ENCODE measurements at regions not wholly inside any gene's neighbourhood (a gene's known extent, or its start where the extent isn't known, plus 50 kb on each side); places are given as distances from the start of the nearest gene placed in this dataset.
"Not testable (repeated sequence)": the region's sequence is repeated elsewhere in the genome, so short reads cannot be mapped to it uniquely, and the experiment has no call there.

DNA sequence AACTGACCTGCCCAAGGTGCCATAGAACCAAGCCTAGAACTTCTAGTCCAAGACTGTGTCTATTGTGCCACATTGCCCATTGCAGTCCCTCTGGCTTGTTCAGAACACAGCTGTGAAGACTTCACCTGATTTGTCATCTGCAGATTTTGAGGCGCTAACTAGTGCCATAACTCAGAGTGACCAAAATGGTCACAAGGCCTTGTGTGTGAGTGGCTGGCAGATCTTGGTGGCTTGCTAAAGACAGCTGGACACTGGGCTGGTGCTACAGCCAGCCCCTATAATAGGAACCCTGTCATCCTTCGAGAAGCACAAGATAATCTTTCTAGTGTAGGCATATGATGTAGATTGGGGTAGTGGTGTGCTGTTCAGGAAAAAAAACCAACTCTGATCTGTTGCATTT, 63.7 kb upstream of the IFNLR1 start:
- no peaks in the 10 kb centered on the region for H3K27me3 ChIP-seq (ENCODE audit: insufficient read depth, insufficient read length)
- TF ChIP-seq SUZ12 (IDR thresholded peaks at IDR 0.05; ENCODE audit: extremely low read depth, insufficient read depth, insufficient read length) (no peak), ZNF274 (IDR thresholded peaks at IDR 0.05; ENCODE audit: low read depth, low read length) (no peak), YY1 (IDR thresholded peaks at IDR 0.05; ENCODE audit: insufficient read depth, insufficient read length) (no peak)
- no peaks in the 10 kb centered on the region for H3K36me3 ChIP-seq (ENCODE audit: insufficient read depth, insufficient read length, low read length)
- no peak for DNase-seq (ENCODE audit: low read depth, low spot score)
- H3K9ac ChIP-seq (ENCODE audit: insufficient read length, low read depth) = no peak overlapping the region
- no peaks in the 10 kb centered on the region for H3K9me3 ChIP-seq (ENCODE audit: insufficient read depth, low read length)
- no peaks in the 10 kb centered on the region for H3K4me1 ChIP-seq (ENCODE audit: insufficient read depth, insufficient read length)
- no peak overlapping the region for H3K4me3 ChIP-seq (ENCODE audit: insufficient read length, low read depth)

- no peak for DNase-seq (ENCODE audit: low read depth, low spot score)
- Histone ChIP-seq H3K4me1 (ENCODE audit: insufficient read depth, insufficient read length) (no peaks in the 10 kb centered on the region), H3K36me3 (ENCODE audit: insufficient read depth, insufficient read length, low read length) (no peaks in the 10 kb centered on the region), H3K4me3 (ENCODE audit: insufficient read length, low read depth) (no peak overlapping the region), H3K9me3 (ENCODE audit: insufficient read depth, low read length) (no peaks in the 10 kb centered on the region), H3K9ac (ENCODE audit: insufficient read length, low read depth) (no peak overlapping the region), H3K27me3 (ENCODE audit: insufficient read depth, insufficient read length) (no peaks in the 10 kb centered on the region)
- TF ChIP-seq ZNF274 (IDR thresholded peaks at IDR 0.05; ENCODE audit: low read depth, low read length) = no peak
- TF ChIP-seq SUZ12 (IDR thresholded peaks at IDR 0.05; ENCODE audit: extremely low read depth, insufficient read depth, insufficient read length) = no peak
- TF ChIP-seq YY1 (IDR thresholded peaks at IDR 0.05; ENCODE audit: insufficient read depth, insufficient read length) = no peak
Observed at GRCh38 chr1:24250224-24250623, 63.1 kb upstream of the IFNLR1 start.

DNA sequence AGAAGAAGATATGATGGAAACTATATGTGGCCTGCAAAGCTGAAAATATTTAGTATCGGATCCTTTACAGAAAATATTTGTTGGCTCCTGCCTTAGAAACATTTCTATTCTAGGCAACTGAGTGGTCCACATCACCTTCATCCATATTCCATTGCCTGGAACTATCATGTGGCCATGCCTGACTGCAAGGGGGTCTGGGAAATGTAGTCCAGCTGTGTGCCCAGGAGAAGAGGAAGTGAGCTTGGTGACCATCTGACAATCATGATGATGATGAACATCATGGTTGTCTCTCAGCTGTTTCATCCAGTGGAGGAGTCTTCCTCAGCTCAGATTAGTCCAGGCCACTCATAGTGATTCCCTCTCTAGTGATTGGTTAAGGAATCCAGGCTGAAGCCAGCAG, 61.8 kb upstream of the IFNLR1 start:
- H3K9ac ChIP-seq (ENCODE audit: insufficient read length, low read depth) = no peak overlapping the region
- no peak for DNase-seq (ENCODE audit: low read depth, low spot score)
- H3K4me1 ChIP-seq (ENCODE audit: insufficient read depth, insufficient read length) = no peaks in the 10 kb centered on the region
- H3K27me3 ChIP-seq (ENCODE audit: insufficient read depth, insufficient read length) = no peaks in the 10 kb centered on the region
- no peaks in the 10 kb centered on the region for H3K9me3 ChIP-seq (ENCODE audit: insufficient read depth, low read length)
- no peaks in the 10 kb centered on the region for H3K36me3 ChIP-seq (ENCODE audit: insufficient read depth, insufficient read length, low read length)
- TF ChIP-seq YY1 (IDR thresholded peaks at IDR 0.05; ENCODE audit: insufficient read depth, insufficient read length) = no peak
- no peak for TF ChIP-seq SUZ12 (IDR thresholded peaks at IDR 0.05; ENCODE audit: extremely low read depth, insufficient read depth, insufficient read length)
- TF ChIP-seq ZNF274 (IDR thresholded peaks at IDR 0.05; ENCODE audit: low read depth, low read length) = no peak
- H3K4me3 ChIP-seq (ENCODE audit: insufficient read length, low read depth) = no peak overlapping the region

DNA sequence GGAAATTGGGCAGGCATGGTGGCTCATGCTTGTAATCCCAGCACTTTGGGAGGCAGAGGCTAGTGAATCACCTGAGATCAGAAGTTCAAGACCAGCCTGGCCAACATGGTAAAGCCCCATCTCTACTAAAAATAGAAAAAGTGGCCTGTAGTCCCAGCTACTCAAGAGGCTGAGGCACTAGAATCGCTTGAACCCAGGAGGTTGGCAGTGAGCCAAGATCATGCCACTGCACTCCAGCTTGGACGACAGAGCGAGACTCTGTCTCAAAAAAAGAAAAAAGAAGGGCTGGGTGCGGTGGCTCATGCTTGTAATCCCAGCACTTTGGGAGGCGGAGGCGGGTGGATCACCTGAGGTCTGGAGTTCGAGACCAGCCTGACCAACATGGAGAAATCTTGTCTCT, 60.2 kb upstream of the IFNLR1 start:
- not testable (repeated sequence) for DNase-seq (ENCODE audit: low read depth, low spot score); H3K4me1 ChIP-seq (ENCODE audit: insufficient read depth, insufficient read length); H3K4me3 ChIP-seq (ENCODE audit: insufficient read length, low read depth); H3K9ac ChIP-seq (ENCODE audit: insufficient read length, low read depth); H3K27me3 ChIP-seq (ENCODE audit: insufficient read depth, insufficient read length); H3K36me3 ChIP-seq (ENCODE audit: insufficient read depth, insufficient read length, low read length); H3K9me3 ChIP-seq (ENCODE audit: insufficient read depth, low read length)

DNA sequence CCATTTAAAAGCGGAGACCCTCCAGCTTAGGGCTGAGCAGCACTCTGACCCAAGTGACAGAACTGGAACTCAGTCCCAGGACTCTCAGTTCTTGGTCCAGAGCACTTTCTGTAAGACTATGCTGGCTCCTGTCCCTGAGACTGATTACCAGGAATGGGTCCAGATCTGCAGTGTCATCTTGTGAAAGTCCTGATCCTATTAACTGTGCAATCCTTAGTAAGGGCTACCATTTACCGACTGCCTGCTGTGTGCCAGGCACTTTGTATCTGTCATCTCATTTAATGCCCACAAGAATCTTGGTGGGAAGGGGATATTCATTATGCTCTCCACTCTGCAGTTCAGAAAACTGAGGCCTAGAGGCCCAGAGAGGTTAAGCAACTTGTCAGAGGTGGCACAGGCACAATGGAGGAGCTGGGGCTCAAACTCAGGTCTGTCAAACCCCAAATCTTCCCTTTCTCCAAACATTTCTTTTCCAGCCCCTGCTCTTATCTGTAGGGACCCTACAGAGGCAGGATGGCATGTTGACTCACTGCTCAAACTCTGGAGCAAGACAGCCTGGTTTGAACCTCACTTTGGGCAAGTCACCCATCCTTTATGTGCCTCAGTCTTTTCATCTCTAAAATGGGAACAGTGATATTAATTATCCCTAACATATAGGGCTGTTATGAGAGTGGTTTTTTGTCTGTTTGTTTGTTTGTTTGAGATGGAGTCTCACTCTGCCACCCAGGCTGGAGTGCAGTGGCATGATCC, 57.6 kb upstream of the IFNLR1 start:
- Histone ChIP-seq H3K9me3 (ENCODE audit: insufficient read depth, low read length) (no peaks in the 10 kb centered on the region), H3K36me3 (ENCODE audit: insufficient read depth, insufficient read length, low read length) (no peaks in the 10 kb centered on the region), H3K9ac (ENCODE audit: insufficient read length, low read depth) (no peak overlapping the region), H3K4me3 (ENCODE audit: insufficient read length, low read depth) (no peak overlapping the region), H3K4me1 (ENCODE audit: insufficient read depth, insufficient read length) (no peaks in the 10 kb centered on the region), H3K27me3 (ENCODE audit: insufficient read depth, insufficient read length) (no peaks in the 10 kb centered on the region)
- no peak for TF ChIP-seq YY1 (IDR thresholded peaks at IDR 0.05; ENCODE audit: insufficient read depth, insufficient read length)
- no peak for TF ChIP-seq SUZ12 (IDR thresholded peaks at IDR 0.05; ENCODE audit: extremely low read depth, insufficient read depth, insufficient read length)
- no peak for TF ChIP-seq ZNF274 (IDR thresholded peaks at IDR 0.05; ENCODE audit: low read depth, low read length)
- no peak for DNase-seq (ENCODE audit: low read depth, low spot score)

GRCh38 chr1:24237750-24238395, 50.8 kb upstream of the IFNLR1 start:
- no peak overlapping the region for H3K9ac ChIP-seq (ENCODE audit: insufficient read length, low read depth)
- TF ChIP-seq SUZ12 (IDR thresholded peaks at IDR 0.05; ENCODE audit: extremely low read depth, insufficient read depth, insufficient read length) = no peak
- no peak for TF ChIP-seq ZNF274 (IDR thresholded peaks at IDR 0.05; ENCODE audit: low read depth, low read length)
- no peak for TF ChIP-seq YY1 (IDR thresholded peaks at IDR 0.05; ENCODE audit: insufficient read depth, insufficient read length)
- H3K4me1 ChIP-seq (ENCODE audit: insufficient read depth, insufficient read length) = peaks cover 12% of the 10 kb centered on the region
- DNase-seq (ENCODE audit: low read depth, low spot score) = no peak
- H3K9me3 ChIP-seq (ENCODE audit: insufficient read depth, low read length) = peaks cover 11% of the 10 kb centered on the region; the same call in 1 of the 2 replicates
- H3K36me3 ChIP-seq (ENCODE audit: insufficient read depth, insufficient read length, low read length) = no peaks in the 10 kb centered on the region
- H3K27me3 ChIP-seq (ENCODE audit: insufficient read depth, insufficient read length) = no peaks in the 10 kb centered on the region
- H3K4me3 ChIP-seq (ENCODE audit: insufficient read length, low read depth) = no peak overlapping the region

DNA sequence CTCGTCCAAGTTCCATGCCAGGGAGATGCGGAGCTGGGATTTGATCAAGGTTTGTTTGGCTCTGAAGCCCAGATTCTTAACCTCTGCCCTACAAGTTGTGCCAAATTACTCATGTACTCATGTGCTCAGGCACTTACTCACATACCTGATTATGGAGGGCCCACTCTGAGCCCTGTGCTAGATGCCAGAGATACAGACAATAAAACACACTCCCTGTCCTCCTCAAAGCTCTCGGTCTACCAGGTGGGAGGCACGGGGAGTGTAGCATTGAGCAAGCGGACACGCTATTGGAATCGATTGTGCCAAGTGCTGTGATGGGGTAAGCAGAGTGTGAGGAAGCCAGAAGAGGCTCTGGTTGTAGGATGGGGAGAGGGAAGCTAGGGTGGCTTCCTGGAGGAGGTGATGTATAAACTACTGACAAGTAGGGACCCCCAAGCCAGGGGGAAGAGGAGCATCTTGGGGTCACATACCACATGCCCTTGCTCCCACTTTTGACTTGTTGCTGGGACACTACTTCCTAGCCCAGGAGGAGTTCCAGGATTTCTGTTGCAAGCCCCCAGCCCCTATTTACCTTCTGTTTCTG, 49.8 kb upstream of the IFNLR1 start:
- Histone ChIP-seq H3K4me3 (ENCODE audit: insufficient read length, low read depth) (no peak overlapping the region), H3K4me1 (ENCODE audit: insufficient read depth, insufficient read length) (peaks cover 12% of the 10 kb centered on the region), H3K36me3 (ENCODE audit: insufficient read depth, insufficient read length, low read length) (no peaks in the 10 kb centered on the region), H3K27me3 (ENCODE audit: insufficient read depth, insufficient read length) (no peaks in the 10 kb centered on the region), H3K9me3 (ENCODE audit: insufficient read depth, low read length) (peaks cover 13% of the 10 kb centered on the region; the same call in 1 of the 2 replicates), H3K9ac (ENCODE audit: insufficient read length, low read depth) (peak overlapping the region; percentile 23)
- DNase-seq (ENCODE audit: low read depth, low spot score) = no peak
- no peak for TF ChIP-seq YY1 (IDR thresholded peaks at IDR 0.05; ENCODE audit: insufficient read depth, insufficient read length)
- TF ChIP-seq ZNF274 (IDR thresholded peaks at IDR 0.05; ENCODE audit: low read depth, low read length) = no peak
- no peak for TF ChIP-seq SUZ12 (IDR thresholded peaks at IDR 0.05; ENCODE audit: extremely low read depth, insufficient read depth, insufficient read length)

All from NT2/D1 (cell line).